Prostate gland (tissue), 2 donors: ENCODE measurements at regions not wholly inside any gene's neighbourhood (a gene's known extent, or its start where the extent isn't known, plus 50 kb on each side); places are given as distances from the start of the nearest gene placed in this dataset.
A peak's percentile ranks its signal among the peaks of the same experiment; 100 is the strongest.

Source experiments
- DNase-seq: peaks from one replicate; pipeline ENCODE4 v3.0.0-alpha.2; 2019; ENCODE audit warnings: low spot score
- H3K27ac ChIP-seq, 2 donors: fragments of 200-600 bp; sonication (generic); 2 replicates each; pipeline ENCODE4 v1.5.1; 2017 to 2019
- H3K27me3 ChIP-seq: fragments of 200-600 bp; sonication (generic); replicated peaks from 2 replicates; pipeline ENCODE4 v1.5.1; 2019; ENCODE audit not compliant: insufficient read depth
- H3K36me3 ChIP-seq, 2 donors: fragments of 200-600 bp; sonication (generic); 1 replicate in 1 of 2; 2 replicates in 1 of 2; pipeline versions ENCODE4 v1.5.1 to v1.8.1; 2017 to 2019
- H3K4me1 ChIP-seq: fragments of 200-600 bp; sonication (generic); replicated peaks from 2 replicates; pipeline ENCODE4 v1.5.1; 2019
- H3K4me3 ChIP-seq, 2 donors: fragments of 200-600 bp; sonication (generic); 2 replicates each; pipeline ENCODE4 v1.5.1; 2017 to 2019
- H3K9me3 ChIP-seq: fragments of 200-600 bp; sonication (generic); 2 replicates; pipeline ENCODE4 v1.5.1; 2017
- CTCF ChIP-seq, 4 experiments: fragments of 200-600 bp in 2 of 4; fragments of 450-650 bp in 2 of 4; sonication (generic) in 2 of 4; IDR thresholded peaks; 1 replicate in 3 of 4; 2 replicates in 1 of 4; pipeline ENCODE4 v1.5.1; 2016 to 2019; ENCODE audit warnings: antibody characterized with exemption in 4 of 4, mild to moderate bottlenecking in 2 of 4, moderate library complexity in 2 of 4
- POLR2A ChIP-seq: fragments of 450-650 bp; IDR thresholded peaks from one replicate; pipeline ENCODE4 v1.6.1; 2016; ENCODE audit warnings: antibody characterized with exemption, mild to moderate bottlenecking
- POLR2AphosphoS5 ChIP-seq: sonication (generic); formaldehyde crosslinking; IDR thresholded peaks from one replicate; pipeline ENCODE4 v1.6.1; 2017; ENCODE audit warnings: antibody characterized with exemption
- WGBS: methylation state at CpG from one replicate; pipeline ENCODE4 v1.1.5; 2018; 5-methylcytosine and 5-hydroxymethylcytosine counted together
- intact Hi-C: fragments of 100-400 bp; cut with DNase I; formaldehyde crosslinking; loops from one replicate; pipeline ENCODE4 v1.14.2; 2022

- no peak for TF ChIP-seq POLR2AphosphoS5
- intact Hi-C loops, result no loop called here
- Histone ChIP-seq H3K4me1 (no peaks in the 10 kb centered on the region), H3K27ac (no peak overlapping the region), H3K27me3 (no peaks in the 10 kb centered on the region), H3K36me3 (no peaks in the 10 kb centered on the region), H3K9me3 (no peaks in the 10 kb centered on the region), H3K4me3 (no peak overlapping the region)
- 93% methylated on average over 2 of the region's 2 CpGs for WGBS
- DNase-seq, result no peak
These were observed 508.5 kb upstream of the SLIT2 start for GRCh38 chr4:19743115-19743638.

DNA sequence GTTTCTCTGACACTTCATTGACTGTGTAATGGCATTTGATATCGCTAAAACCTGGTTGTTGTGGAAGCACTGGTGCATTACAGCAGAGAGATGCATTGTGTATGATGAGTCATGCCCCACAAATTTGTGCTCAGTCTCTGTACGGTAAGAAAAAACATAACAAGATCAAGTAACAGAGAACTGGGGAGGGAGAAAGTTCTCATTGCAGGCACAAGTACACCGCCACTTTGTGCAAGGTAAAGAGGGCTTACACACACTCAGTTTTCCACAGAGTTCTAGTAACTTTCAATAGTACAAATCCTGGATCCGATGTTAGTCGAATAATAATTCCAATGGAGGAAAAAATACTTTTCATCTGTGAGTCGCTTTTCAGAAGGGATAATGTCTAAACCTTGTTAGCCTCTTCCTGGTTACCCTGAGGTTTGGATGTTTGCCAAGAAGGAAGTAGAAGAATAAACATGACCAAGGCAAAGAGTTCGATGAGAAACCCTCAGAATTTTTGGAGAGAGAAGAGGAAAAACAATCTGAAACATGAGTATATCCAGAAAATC lies 512.5 kb upstream of the SLIT2 start:
- no peaks in the 10 kb centered on the region for H3K36me3 ChIP-seq
- H3K4me1 ChIP-seq, result no peaks in the 10 kb centered on the region
- no peak overlapping the region for H3K4me3 ChIP-seq
- WGBS, result 36% methylated on average over 7 of the region's 7 CpGs
- no peaks in the 10 kb centered on the region for H3K27me3 ChIP-seq
- intact Hi-C loops, result no loop called here
- H3K27ac ChIP-seq, result no peak overlapping the region
- H3K9me3 ChIP-seq, result no peaks in the 10 kb centered on the region
- TF ChIP-seq POLR2AphosphoS5 (peak; percentile 37), CTCF (IDR thresholded peaks at IDR 0.05) (no peak)
- peak; percentile 11 for DNase-seq

DNA sequence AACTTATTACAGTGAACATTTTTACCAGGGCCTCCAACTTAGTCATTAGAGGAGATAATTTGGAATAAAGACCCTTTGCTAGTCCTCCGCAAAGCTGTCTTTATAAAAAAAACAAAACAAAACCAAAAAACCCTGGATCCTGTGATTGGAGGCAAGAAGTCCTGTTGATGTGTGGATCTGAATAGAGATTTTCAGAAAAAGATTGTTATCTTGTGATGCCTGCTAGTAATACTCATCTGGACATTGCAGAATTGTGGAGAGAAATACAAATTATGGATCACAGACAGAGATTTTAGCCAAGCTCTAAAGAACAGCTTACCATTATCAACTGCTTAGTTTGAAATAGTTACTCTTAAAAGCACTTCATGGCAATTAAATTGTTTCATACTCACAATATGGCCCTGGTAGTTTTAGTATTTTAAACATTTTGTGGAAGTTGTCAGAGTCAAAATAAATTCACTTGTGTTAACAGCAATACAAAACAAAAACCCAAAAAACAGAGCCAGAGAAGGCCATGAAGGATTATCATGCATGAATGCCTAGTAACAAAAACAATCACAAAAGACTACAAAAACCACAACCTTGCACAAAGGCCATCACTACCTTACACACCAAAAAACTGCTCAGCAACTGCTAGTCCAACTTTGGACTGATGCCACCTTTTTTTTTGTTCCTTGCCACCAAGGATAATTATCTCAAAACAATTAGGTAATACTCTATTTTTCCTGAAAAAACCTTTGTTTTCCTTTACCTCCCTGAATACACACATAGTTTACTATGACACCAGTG lies 514.5 kb upstream of the SLIT2 start:
- Histone ChIP-seq H3K4me1 (no peaks in the 10 kb centered on the region), H3K4me3 (no peak overlapping the region), H3K36me3 (no peaks in the 10 kb centered on the region), H3K9me3 (no peaks in the 10 kb centered on the region), H3K27ac (no peak overlapping the region), H3K27me3 (no peaks in the 10 kb centered on the region)
- TF ChIP-seq CTCF (IDR thresholded peaks at IDR 0.05), result no peak
- TF ChIP-seq POLR2AphosphoS5, result no peak
- TF ChIP-seq POLR2A, result no peak
- 89% methylated on average over 1 of the region's 1 CpG for WGBS
- DNase-seq, result no peak
- intact Hi-C loops, result no loop called here

GRCh38 chr4:19735012-19735411 lies 516.7 kb upstream of the SLIT2 start:
- Histone ChIP-seq H3K9me3 (no peaks in the 10 kb centered on the region), H3K27ac (no peak overlapping the region), H3K27me3 (no peaks in the 10 kb centered on the region), H3K36me3 (no peaks in the 10 kb centered on the region), H3K4me1 (no peaks in the 10 kb centered on the region), H3K4me3 (no peak overlapping the region)
- DNase-seq, result no peak
- no peak for TF ChIP-seq POLR2AphosphoS5
- intact Hi-C loops, result no loop called here

DNA sequence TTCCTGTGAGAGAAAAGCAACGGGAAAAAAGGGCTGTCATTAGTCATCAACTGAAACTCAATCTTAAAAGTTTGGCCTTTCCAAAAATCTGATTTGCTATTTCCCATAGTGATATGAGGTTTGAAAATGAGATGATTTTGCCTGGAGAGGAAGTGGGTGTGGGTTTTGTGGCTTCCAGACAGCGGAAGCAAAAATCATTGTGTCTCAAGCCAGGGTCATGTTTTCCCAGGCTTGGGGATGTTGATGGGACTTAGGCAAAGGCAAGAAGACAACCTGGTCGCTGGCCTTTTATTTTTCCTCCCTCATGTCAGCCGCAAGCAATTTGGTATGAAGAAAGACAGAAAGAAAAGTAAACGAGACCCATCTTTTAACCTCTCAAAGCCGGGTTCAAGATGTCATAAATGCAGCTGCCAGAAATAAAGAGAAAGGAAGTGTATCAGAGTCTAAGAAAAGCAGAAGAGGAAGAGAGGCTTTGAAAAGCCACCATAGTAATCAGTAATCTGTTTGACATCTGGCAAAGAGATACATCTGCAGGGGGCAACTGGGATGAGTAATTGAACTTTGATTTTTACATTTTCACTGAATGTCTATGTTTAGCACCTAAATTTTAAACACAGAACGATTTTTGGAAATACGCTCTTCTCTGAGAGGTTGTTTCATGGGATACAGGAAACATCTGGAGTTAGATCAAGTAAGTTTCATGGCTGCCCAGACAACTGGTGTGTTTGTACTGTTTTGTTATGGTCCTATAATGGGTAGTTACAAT lies 521.6 kb upstream of the SLIT2 start:
- Histone ChIP-seq H3K9me3 (no peaks in the 10 kb centered on the region), H3K27me3 (no peaks in the 10 kb centered on the region), H3K4me1 (no peaks in the 10 kb centered on the region), H3K36me3 (no peaks in the 10 kb centered on the region), H3K27ac (no peak overlapping the region), H3K4me3 (no peak overlapping the region)
- 54% methylated on average over 8 of the region's 8 CpGs for WGBS
- intact Hi-C loops, result no loop called here
- TF ChIP-seq CTCF (IDR thresholded peaks at IDR 0.05) (no peak), POLR2AphosphoS5 (no peak), POLR2A (no peak)
- DNase-seq, result no peak
